RWPE2 (cell line): ENCODE measurements at regions not wholly inside any gene's neighbourhood (a gene's known extent, or its start where the extent isn't known, plus 50 kb on each side); places are given as distances from the start of the nearest gene placed in this dataset.
A peak's percentile ranks its signal among the peaks of the same experiment; 100 is the strongest.

ENCODE experiments used
- ATAC-seq: fragments of 200-7000 bp; cut with Tn5 transposase; 3 replicates; pipeline ENCODE4 v1.9.1; 2021; ENCODE audit warnings: low read depth
- DNase-seq: peaks from one replicate; pipeline ENCODE4 v3.0.0-alpha.2; 2020; ENCODE audit warnings: low spot score
- H3K27ac ChIP-seq: fragments of 450-650 bp; 2 replicates; pipeline ENCODE4 v1.5.1; 2017; ENCODE audit warnings: mild to moderate bottlenecking; ENCODE audit not compliant: poor library complexity, severe bottlenecking
- H3K27me3 ChIP-seq: fragments of 250-450 bp; sonication (Bioruptor Pico); 2 replicates; pipeline ENCODE4 v1.5.1; 2021; ENCODE audit warnings: mild to moderate bottlenecking, moderate library complexity; ENCODE audit not compliant: insufficient read depth, poor library complexity, severe bottlenecking
- H3K36me3 ChIP-seq: fragments of 250-450 bp; sonication (Bioruptor Pico); 2 replicates; pipeline ENCODE4 v1.5.1; 2020; ENCODE audit warnings: low read depth, mild to moderate bottlenecking, moderate library complexity
- H3K4me1 ChIP-seq: fragments of 250-450 bp; sonication (Bioruptor Pico); 2 replicates; pipeline ENCODE4 v1.5.1; 2021; ENCODE audit warnings: mild to moderate bottlenecking, moderate library complexity; ENCODE audit not compliant: insufficient read depth, poor library complexity, severe bottlenecking
- H3K4me3 ChIP-seq: fragments of 250-450 bp; sonication (Bioruptor Pico); 2 replicates; pipeline ENCODE4 v1.5.1; 2021; ENCODE audit warnings: mild to moderate bottlenecking, moderate library complexity; ENCODE audit not compliant: severe bottlenecking
- H3K9me3 ChIP-seq: fragments of 250-450 bp; sonication (Bioruptor Pico); 2 replicates; pipeline ENCODE4 v1.5.1; 2021; ENCODE audit warnings: mild to moderate bottlenecking, moderate library complexity; ENCODE audit not compliant: severe bottlenecking
- TF ChIP-seq, protein P1 (sequence below): fragments of 450-650 bp; IDR thresholded peaks from one replicate; pipeline ENCODE4 v1.5.1; 2017; ENCODE audit warnings: mild to moderate bottlenecking, moderate library complexity; ENCODE audit not compliant: poor library complexity, severe bottlenecking

- ATAC-seq (no peak), DNase-seq (no peak)
- H3K36me3 ChIP-seq = no peaks in the 10 kb centered on the region
- H3K27ac ChIP-seq = no peak overlapping the region
- TF ChIP-seq, protein P1, sequence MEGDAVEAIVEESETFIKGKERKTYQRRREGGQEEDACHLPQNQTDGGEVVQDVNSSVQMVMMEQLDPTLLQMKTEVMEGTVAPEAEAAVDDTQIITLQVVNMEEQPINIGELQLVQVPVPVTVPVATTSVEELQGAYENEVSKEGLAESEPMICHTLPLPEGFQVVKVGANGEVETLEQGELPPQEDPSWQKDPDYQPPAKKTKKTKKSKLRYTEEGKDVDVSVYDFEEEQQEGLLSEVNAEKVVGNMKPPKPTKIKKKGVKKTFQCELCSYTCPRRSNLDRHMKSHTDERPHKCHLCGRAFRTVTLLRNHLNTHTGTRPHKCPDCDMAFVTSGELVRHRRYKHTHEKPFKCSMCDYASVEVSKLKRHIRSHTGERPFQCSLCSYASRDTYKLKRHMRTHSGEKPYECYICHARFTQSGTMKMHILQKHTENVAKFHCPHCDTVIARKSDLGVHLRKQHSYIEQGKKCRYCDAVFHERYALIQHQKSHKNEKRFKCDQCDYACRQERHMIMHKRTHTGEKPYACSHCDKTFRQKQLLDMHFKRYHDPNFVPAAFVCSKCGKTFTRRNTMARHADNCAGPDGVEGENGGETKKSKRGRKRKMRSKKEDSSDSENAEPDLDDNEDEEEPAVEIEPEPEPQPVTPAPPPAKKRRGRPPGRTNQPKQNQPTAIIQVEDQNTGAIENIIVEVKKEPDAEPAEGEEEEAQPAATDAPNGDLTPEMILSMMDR = no peak
- H3K9me3 ChIP-seq = no peaks in the 10 kb centered on the region
- H3K4me3 ChIP-seq = no peak overlapping the region
- H3K4me1 ChIP-seq = peaks cover 25% of the 10 kb centered on the region
- H3K27me3 ChIP-seq = no peaks in the 10 kb centered on the region
These were observed 127.8 kb downstream of the FOXD2 start for GRCh38 chr1:47565676-47566075.

DNA sequence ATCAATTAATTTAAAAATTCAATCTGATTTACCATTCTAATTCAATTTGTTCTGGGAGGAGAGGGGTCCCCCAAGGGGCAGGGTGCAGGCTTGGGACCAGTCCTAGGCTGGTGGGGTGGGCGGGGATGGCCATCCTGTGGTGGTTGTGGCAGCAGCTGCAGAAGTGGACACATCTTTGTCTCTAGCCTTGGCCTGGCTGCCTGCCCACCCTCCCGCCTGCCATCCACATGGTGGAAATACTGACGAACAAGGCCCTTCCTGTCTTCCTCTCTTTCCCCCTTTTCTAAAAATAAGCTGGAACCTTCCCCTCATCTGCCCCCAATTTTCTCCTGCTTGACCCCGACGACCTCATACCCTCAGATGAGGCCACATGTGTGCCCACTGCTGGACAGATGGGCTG, 130.9 kb downstream of the FOXD2 start:
- DNase-seq (no peak), ATAC-seq (no peak)
- Histone ChIP-seq H3K4me1 (peaks cover 11% of the 10 kb centered on the region), H3K9me3 (no peaks in the 10 kb centered on the region), H3K36me3 (no peaks in the 10 kb centered on the region), H3K27ac (peak overlapping the region; percentile 75), H3K4me3 (no peak overlapping the region), H3K27me3 (no peaks in the 10 kb centered on the region)
- TF ChIP-seq, protein P1 = no peak

- peak overlapping the region; percentile 75 for H3K27ac ChIP-seq
- H3K36me3 ChIP-seq = no peaks in the 10 kb centered on the region
- H3K4me3 ChIP-seq = no peak overlapping the region
- ATAC-seq = no peak
- H3K27me3 ChIP-seq = no peaks in the 10 kb centered on the region
- peaks cover 11% of the 10 kb centered on the region for H3K4me1 ChIP-seq
- no peak for DNase-seq
- TF ChIP-seq, protein P1 = no peak
- H3K9me3 ChIP-seq = no peaks in the 10 kb centered on the region
These were observed 131.4 kb downstream of the FOXD2 start for GRCh38 chr1:47569261-47569660.

DNA sequence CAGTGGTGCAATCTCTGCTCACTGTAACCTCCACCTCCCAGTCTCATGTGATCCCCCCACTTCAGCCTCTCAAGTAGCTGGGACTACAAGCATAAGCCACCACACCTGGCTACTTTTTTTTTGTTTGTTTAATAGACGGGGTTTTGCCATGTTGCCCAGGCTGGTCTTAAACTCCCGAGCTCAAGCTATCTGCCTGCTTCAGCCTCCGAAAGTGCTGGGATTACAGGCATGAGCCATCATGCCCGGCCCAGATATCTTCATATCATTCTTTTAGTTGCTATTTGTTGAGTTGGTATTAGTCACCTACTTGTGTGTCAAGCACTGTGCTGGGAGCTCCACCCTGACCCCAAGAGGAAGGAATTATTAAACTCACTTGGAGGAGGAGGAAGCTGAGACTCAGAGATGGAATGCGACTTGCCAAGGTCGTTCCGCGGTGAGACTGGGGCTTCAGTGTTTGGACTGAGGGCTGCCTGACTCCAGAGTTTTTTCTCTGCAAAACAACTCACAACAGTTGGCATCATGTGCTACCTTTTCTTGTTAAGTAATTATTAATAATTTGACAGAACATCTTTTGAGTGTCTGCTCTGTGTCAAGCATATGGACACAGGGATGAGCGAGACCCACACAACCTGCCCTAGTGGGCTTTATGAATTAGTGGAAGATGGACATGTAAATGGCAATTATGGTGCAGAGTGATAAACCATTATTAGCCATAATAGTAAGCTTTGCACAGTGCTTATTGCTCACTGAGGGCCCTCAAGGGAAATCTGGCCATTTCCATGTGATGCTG, 132.0 kb downstream of the FOXD2 start:
- Histone ChIP-seq H3K27me3 (no peaks in the 10 kb centered on the region), H3K27ac (peak overlapping the region; percentile 75), H3K4me3 (no peak overlapping the region), H3K9me3 (no peaks in the 10 kb centered on the region), H3K4me1 (peaks cover 11% of the 10 kb centered on the region), H3K36me3 (no peaks in the 10 kb centered on the region)
- TF ChIP-seq, protein P1 = peak; percentile 89
- ATAC-seq = peak; percentile 98
- peak; percentile 68 for DNase-seq

- ATAC-seq = no peak
These were observed 133.3 kb downstream of the FOXD2 start for GRCh38 chr1:47571161-47571560.

More at GRCh38 chr1:47571161-47571560, 133.3 kb downstream of the FOXD2 start:
- Histone ChIP-seq H3K27ac (no peak overlapping the region), H3K27me3 (no peaks in the 10 kb centered on the region), H3K4me1 (peaks cover 11% of the 10 kb centered on the region), H3K4me3 (no peak overlapping the region), H3K9me3 (no peaks in the 10 kb centered on the region), H3K36me3 (no peaks in the 10 kb centered on the region)
- no peak for DNase-seq
- TF ChIP-seq, protein P1 = no peak
